B cell (primary cell): ENCODE measurements at regions not wholly inside any gene's neighbourhood (a gene's known extent, or its start where the extent isn't known, plus 50 kb on each side); places are given as distances from the start of the nearest gene placed in this dataset.

Experiments
- EZH2 ChIP-seq: IDR thresholded peaks from 2 replicates; pipeline ENCODE4 v1.6.1; 2012; ENCODE audit warnings: borderline replicate concordance, low read depth, mild to moderate bottlenecking, moderate library complexity, low read length; ENCODE audit not compliant: insufficient read depth, poor library complexity, severe bottlenecking
- TF ChIP-seq, protein P1 (sequence below): fragments of 200-600 bp; IDR thresholded peaks from one replicate; pipeline ENCODE4 v1.8.0; 2022; ENCODE audit warnings: antibody characterized with exemption, mild to moderate bottlenecking

DNA sequence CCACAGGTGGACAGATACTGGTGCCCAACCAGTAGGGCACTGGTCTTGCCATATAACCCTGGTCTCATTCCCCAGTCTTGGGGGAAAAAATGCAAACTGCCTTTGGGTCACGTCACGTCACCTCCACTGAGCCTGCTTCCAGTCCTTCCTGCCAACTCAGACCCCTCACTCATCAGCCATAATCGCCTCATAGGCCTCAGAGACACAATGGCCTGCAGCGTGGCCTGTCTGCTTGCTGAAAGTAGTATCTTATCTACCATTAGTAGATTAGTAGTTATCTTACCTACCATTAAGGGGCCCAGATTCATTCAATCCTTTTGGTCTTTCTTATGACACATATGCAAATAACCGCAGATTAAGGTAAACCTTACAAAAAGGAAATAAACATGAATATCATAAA lies 93.8 kb downstream of the FAM174B start:
- TF ChIP-seq, protein P1, sequence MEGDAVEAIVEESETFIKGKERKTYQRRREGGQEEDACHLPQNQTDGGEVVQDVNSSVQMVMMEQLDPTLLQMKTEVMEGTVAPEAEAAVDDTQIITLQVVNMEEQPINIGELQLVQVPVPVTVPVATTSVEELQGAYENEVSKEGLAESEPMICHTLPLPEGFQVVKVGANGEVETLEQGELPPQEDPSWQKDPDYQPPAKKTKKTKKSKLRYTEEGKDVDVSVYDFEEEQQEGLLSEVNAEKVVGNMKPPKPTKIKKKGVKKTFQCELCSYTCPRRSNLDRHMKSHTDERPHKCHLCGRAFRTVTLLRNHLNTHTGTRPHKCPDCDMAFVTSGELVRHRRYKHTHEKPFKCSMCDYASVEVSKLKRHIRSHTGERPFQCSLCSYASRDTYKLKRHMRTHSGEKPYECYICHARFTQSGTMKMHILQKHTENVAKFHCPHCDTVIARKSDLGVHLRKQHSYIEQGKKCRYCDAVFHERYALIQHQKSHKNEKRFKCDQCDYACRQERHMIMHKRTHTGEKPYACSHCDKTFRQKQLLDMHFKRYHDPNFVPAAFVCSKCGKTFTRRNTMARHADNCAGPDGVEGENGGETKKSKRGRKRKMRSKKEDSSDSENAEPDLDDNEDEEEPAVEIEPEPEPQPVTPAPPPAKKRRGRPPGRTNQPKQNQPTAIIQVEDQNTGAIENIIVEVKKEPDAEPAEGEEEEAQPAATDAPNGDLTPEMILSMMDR, result no peak
- no peak for TF ChIP-seq EZH2
